ENCODE measurements at regions not wholly inside any gene's neighbourhood (a gene's known extent, or its start where the extent isn't known, plus 50 kb on each side); places are given as distances from the start of the nearest gene placed in this dataset.

DNA sequence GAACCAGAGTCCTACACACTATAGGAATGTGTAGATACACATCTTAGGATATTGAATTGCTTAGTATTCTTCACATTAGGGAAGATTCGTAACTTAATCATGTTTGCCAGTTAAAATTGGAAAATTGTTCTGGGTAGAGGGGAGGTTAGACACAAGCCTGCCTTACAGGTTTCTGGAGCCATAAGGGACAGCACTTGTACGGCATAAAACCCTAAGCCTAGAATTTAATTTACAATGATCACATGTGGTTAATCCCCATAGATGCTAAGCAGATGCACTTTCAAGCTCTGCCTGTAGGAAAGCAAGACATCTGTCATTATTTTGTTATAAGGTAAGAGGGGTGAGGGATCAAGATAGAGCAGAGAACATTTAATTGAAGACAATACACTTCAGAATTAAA lies 820.7 kb downstream of the NCAM2 start:
- H3K27ac ChIP-seq (ENCODE audit: low read depth in 1 of 2, low read length in 2 of 2), result no peak overlapping the region
- no peak overlapping the region for H2AFZ ChIP-seq (ENCODE audit: insufficient read depth, low read depth, low read length, poor library complexity, severe bottlenecking)
- no peaks in the 10 kb centered on the region for H3K36me3 ChIP-seq (replicated peaks in 1 of 2; ENCODE audit: control insufficient read depth in 1 of 2, insufficient read depth in 2 of 2, low read length in 2 of 2)
- H3K4me2 ChIP-seq (replicated peaks; ENCODE audit: extremely low read depth, low read length, poor library complexity, severe bottlenecking), result no peak overlapping the region
- no peaks in the 10 kb centered on the region for H3K4me1 ChIP-seq (ENCODE audit: control insufficient read depth in 1 of 2, insufficient read depth in 2 of 2, low read length in 2 of 2)
- TF ChIP-seq, protein P1, sequence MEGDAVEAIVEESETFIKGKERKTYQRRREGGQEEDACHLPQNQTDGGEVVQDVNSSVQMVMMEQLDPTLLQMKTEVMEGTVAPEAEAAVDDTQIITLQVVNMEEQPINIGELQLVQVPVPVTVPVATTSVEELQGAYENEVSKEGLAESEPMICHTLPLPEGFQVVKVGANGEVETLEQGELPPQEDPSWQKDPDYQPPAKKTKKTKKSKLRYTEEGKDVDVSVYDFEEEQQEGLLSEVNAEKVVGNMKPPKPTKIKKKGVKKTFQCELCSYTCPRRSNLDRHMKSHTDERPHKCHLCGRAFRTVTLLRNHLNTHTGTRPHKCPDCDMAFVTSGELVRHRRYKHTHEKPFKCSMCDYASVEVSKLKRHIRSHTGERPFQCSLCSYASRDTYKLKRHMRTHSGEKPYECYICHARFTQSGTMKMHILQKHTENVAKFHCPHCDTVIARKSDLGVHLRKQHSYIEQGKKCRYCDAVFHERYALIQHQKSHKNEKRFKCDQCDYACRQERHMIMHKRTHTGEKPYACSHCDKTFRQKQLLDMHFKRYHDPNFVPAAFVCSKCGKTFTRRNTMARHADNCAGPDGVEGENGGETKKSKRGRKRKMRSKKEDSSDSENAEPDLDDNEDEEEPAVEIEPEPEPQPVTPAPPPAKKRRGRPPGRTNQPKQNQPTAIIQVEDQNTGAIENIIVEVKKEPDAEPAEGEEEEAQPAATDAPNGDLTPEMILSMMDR (IDR thresholded peaks at IDR 0.05), result no peak
- no CpG with 5 or more reads among the region's 2 CpGs for whole genome bisulfite sequencing (ENCODE audit: insufficient coverage)
- H3K9me3 ChIP-seq (replicated peaks in 1 of 2; ENCODE audit: control insufficient read depth in 1 of 2, insufficient read depth in 1 of 2, low read length in 2 of 2), result no peaks in the 10 kb centered on the region
- H3K4me1 Mint-ChIP-seq, result no peaks in the 10 kb centered on the region
- intact Hi-C loops (cut with micrococcal nuclease), result no loop called here
- no peak overlapping the region for H3K27ac Mint-ChIP-seq
- H3K9me3 Mint-ChIP-seq, result peaks cover 0 to 5% (median 2%) of the 10 kb centered on the region in 7 donors
- no peaks in the 10 kb centered on the region for H3K36me3 Mint-ChIP-seq
- no peak overlapping the region for H3K9ac ChIP-seq (ENCODE audit: insufficient read depth, low read length, poor library complexity, severe bottlenecking)
- H3K4me3 Mint-ChIP-seq, result no peak overlapping the region
- no peaks in the 10 kb centered on the region for H3K79me2 ChIP-seq (ENCODE audit: insufficient read depth, low read length)
- H3K4me3 ChIP-seq (replicated peaks in 1 of 3; ENCODE audit: low read depth in 2 of 3, low read length in 3 of 3), result no peak overlapping the region
- no peaks in the 10 kb centered on the region for H4K20me1 ChIP-seq (ENCODE audit: insufficient read depth, low read length)
- no peaks in the 10 kb centered on the region for H3K27me3 ChIP-seq (ENCODE audit: control insufficient read depth in 2 of 2, insufficient read depth in 2 of 2, low read length in 2 of 2)
- no peak for DNase-seq
- H3K27me3 Mint-ChIP-seq (ENCODE audit: low read depth in 3 of 3), result no peaks in the 10 kb centered on the region

DNA sequence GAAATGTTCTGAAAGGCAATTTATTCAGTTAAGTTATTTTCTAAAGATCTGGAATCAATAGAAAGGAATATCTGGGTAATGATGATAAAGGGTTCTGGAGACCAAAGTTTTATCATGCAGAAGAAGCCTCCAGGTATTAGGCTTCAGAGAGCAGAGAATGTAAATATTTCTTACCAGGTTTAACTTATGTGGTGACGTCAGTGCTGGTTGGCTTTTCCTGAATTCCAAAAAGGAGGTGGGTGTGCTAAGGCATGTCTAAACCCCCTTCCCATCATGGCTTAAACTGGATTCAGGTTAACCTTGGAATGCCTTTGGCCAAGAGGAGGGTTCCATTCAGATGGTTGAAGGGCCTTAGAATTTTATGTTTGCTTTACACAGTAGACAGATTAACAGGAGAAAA lies 829.9 kb downstream of the NCAM2 start:
- Mint-ChIP-seq H3K4me1 (no peaks in the 10 kb centered on the region), H3K9me3 (peaks cover 0 to 11% (median 5%) of the 10 kb centered on the region in 7 donors), H3K4me3 (no peak overlapping the region), H3K27ac (no peak overlapping the region), H3K27me3 (ENCODE audit: low read depth in 3 of 3) (no peaks in the 10 kb centered on the region), H3K36me3 (no peaks in the 10 kb centered on the region)
- WGBS (ENCODE audit: insufficient coverage), result no CpG with 5 or more reads among the region's 1 CpG
- TF ChIP-seq, protein P1 (IDR thresholded peaks at IDR 0.05), result no peak
- intact Hi-C loops (cut with micrococcal nuclease), result no loop called here
- Histone ChIP-seq H3K9ac (ENCODE audit: insufficient read depth, low read length, poor library complexity, severe bottlenecking) (no peak overlapping the region), H3K4me3 (replicated peaks in 1 of 3; ENCODE audit: low read depth in 2 of 3, low read length in 3 of 3) (no peak overlapping the region), H4K20me1 (ENCODE audit: insufficient read depth, low read length) (no peaks in the 10 kb centered on the region), H3K27ac (ENCODE audit: low read depth in 1 of 2, low read length in 2 of 2) (no peak overlapping the region), H3K4me1 (ENCODE audit: control insufficient read depth in 1 of 2, insufficient read depth in 2 of 2, low read length in 2 of 2) (no peaks in the 10 kb centered on the region), H3K4me2 (replicated peaks; ENCODE audit: extremely low read depth, low read length, poor library complexity, severe bottlenecking) (no peak overlapping the region), H3K79me2 (ENCODE audit: insufficient read depth, low read length) (no peaks in the 10 kb centered on the region), H2AFZ (ENCODE audit: insufficient read depth, low read depth, low read length, poor library complexity, severe bottlenecking) (no peak overlapping the region), H3K9me3 (replicated peaks in 1 of 2; ENCODE audit: control insufficient read depth in 1 of 2, insufficient read depth in 1 of 2, low read length in 2 of 2) (peaks cover 0 to 8% of the 10 kb centered on the region in 2 donors), H3K36me3 (replicated peaks in 1 of 2; ENCODE audit: control insufficient read depth in 1 of 2, insufficient read depth in 2 of 2, low read length in 2 of 2) (no peaks in the 10 kb centered on the region), H3K27me3 (ENCODE audit: control insufficient read depth in 2 of 2, insufficient read depth in 2 of 2, low read length in 2 of 2) (no peaks in the 10 kb centered on the region)
- DNase-seq, result no peak
